Mammary epithelial cell (primary cell): ENCODE measurements at regions not wholly inside any gene's neighbourhood (a gene's known extent, or its start where the extent isn't known, plus 50 kb on each side); places are given as distances from the start of the nearest gene placed in this dataset.

ENCODE experiments used
- CTCF ChIP-seq, 2 donors: IDR thresholded peaks in 1 of 2; conservative IDR thresholded peaks in 1 of 2; 2 replicates each; pipeline ENCODE4 v1.5.1; 2011 to 2012; ENCODE audit warnings: inconsistent platforms in 2 of 2, low read length in 2 of 2, mild to moderate bottlenecking in 2 of 2, control low read depth in 1 of 2, low read depth in 1 of 2; ENCODE audit not compliant: insufficient read depth in 1 of 2; ENCODE audit errors: extremely low read depth in 1 of 2
- EZH2 ChIP-seq: IDR thresholded peaks from 2 replicates; pipeline ENCODE4 v1.6.1; 2012; ENCODE audit warnings: low read length, inconsistent platforms, borderline replicate concordance

- TF ChIP-seq CTCF (conservative IDR thresholded peaks at IDR 0.05 in 1 of 2, IDR thresholded peaks at IDR 0.05 in 1 of 2; ENCODE audit: extremely low read depth in 1 of 2, insufficient read depth in 1 of 2, low read depth in 1 of 2, low read length in 2 of 2) = no peak
- no peak for TF ChIP-seq EZH2
These were observed 117.7 kb upstream of the TEKT4 start for GRCh38 chr2:94753466-94753998.
